ENCODE measurements at regions not wholly inside any gene's neighbourhood (a gene's known extent, or its start where the extent isn't known, plus 50 kb on each side); places are given as distances from the start of the nearest gene placed in this dataset.

GRCh38 chr7:55649238-55649637 lies 76.9 kb upstream of the VOPP1 start:
- FAIRE-seq (no peak), DNase-seq (ENCODE audit: low read depth) (no peak)
- no peak overlapping the region for H3K4me2 ChIP-seq (ENCODE audit: low read length)
- Mint-ChIP-seq H3K27ac (ENCODE audit: unreplicated experiment) (no peak overlapping the region), H3K4me1 (ENCODE audit: low read depth, unreplicated experiment) (no peaks in the 10 kb centered on the region), H3K4me3 (ENCODE audit: unreplicated experiment) (no peak overlapping the region), H3K9me3 (ENCODE audit: unreplicated experiment) (peaks cover 3% of the 10 kb centered on the region), H3K27me3 (ENCODE audit: low read depth, unreplicated experiment) (peaks cover 11% of the 10 kb centered on the region), H3K36me3 (ENCODE audit: low read depth, unreplicated experiment) (no peaks in the 10 kb centered on the region)
- H3K36me3 ChIP-seq (ENCODE audit: insufficient read depth, low read length): no peaks in the 10 kb centered on the region
- peaks cover 3% of the 10 kb centered on the region for H3K9me3 ChIP-seq (ENCODE audit: insufficient read depth, low read depth, low read length)
- H3K27me3 ChIP-seq (ENCODE audit: insufficient read depth, low read length): no peaks in the 10 kb centered on the region
- H3K79me2 ChIP-seq (ENCODE audit: insufficient read depth, low read length): no peaks in the 10 kb centered on the region
- no peak overlapping the region for H3K27ac ChIP-seq (ENCODE audit: low read depth, low read length)
- H3K9ac ChIP-seq (ENCODE audit: low read length): no peak overlapping the region
- no peaks in the 10 kb centered on the region for H3K4me1 ChIP-seq (ENCODE audit: insufficient read depth, low read length)
- H3K4me3 ChIP-seq (ENCODE audit: insufficient read depth, low read depth, low read length): no peak overlapping the region
- no peak for TF ChIP-seq EZH2 (IDR thresholded peaks at IDR 0.05; ENCODE audit: insufficient read depth, low read length)
- TF ChIP-seq, protein P1, sequence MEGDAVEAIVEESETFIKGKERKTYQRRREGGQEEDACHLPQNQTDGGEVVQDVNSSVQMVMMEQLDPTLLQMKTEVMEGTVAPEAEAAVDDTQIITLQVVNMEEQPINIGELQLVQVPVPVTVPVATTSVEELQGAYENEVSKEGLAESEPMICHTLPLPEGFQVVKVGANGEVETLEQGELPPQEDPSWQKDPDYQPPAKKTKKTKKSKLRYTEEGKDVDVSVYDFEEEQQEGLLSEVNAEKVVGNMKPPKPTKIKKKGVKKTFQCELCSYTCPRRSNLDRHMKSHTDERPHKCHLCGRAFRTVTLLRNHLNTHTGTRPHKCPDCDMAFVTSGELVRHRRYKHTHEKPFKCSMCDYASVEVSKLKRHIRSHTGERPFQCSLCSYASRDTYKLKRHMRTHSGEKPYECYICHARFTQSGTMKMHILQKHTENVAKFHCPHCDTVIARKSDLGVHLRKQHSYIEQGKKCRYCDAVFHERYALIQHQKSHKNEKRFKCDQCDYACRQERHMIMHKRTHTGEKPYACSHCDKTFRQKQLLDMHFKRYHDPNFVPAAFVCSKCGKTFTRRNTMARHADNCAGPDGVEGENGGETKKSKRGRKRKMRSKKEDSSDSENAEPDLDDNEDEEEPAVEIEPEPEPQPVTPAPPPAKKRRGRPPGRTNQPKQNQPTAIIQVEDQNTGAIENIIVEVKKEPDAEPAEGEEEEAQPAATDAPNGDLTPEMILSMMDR (IDR thresholded peaks at IDR 0.05; ENCODE audit: insufficient read depth, low read depth, low read length): no peak
- H4K20me1 ChIP-seq (ENCODE audit: insufficient read depth, low read length): no peaks in the 10 kb centered on the region
- no peak overlapping the region for H2AFZ ChIP-seq (ENCODE audit: low read depth, low read length)

GRCh38 chr7:55644567-55644966 lies 72.3 kb upstream of the VOPP1 start:
- H3K27ac ChIP-seq (ENCODE audit: low read depth, low read length): no peak overlapping the region
- TF ChIP-seq EZH2 (IDR thresholded peaks at IDR 0.05; ENCODE audit: insufficient read depth, low read length): no peak
- TF ChIP-seq, protein P1 (IDR thresholded peaks at IDR 0.05; ENCODE audit: insufficient read depth, low read depth, low read length): no peak
- FAIRE-seq (no peak), DNase-seq (ENCODE audit: low read depth) (no peak)
- no peaks in the 10 kb centered on the region for H3K36me3 ChIP-seq (ENCODE audit: insufficient read depth, low read length)
- Mint-ChIP-seq H3K27ac (ENCODE audit: unreplicated experiment) (no peak overlapping the region), H3K4me1 (ENCODE audit: low read depth, unreplicated experiment) (no peaks in the 10 kb centered on the region), H3K27me3 (ENCODE audit: low read depth, unreplicated experiment) (peaks cover 7% of the 10 kb centered on the region), H3K9me3 (ENCODE audit: unreplicated experiment) (peaks cover 2% of the 10 kb centered on the region), H3K4me3 (ENCODE audit: unreplicated experiment) (no peak overlapping the region), H3K36me3 (ENCODE audit: low read depth, unreplicated experiment) (no peaks in the 10 kb centered on the region)
- no peaks in the 10 kb centered on the region for H3K79me2 ChIP-seq (ENCODE audit: insufficient read depth, low read length)
- H3K4me1 ChIP-seq (ENCODE audit: insufficient read depth, low read length): no peaks in the 10 kb centered on the region
- no peaks in the 10 kb centered on the region for H4K20me1 ChIP-seq (ENCODE audit: insufficient read depth, low read length)
- no peak overlapping the region for H3K9ac ChIP-seq (ENCODE audit: low read length)
- no peak overlapping the region for H3K4me3 ChIP-seq (ENCODE audit: insufficient read depth, low read depth, low read length)
- no peak overlapping the region for H3K4me2 ChIP-seq (ENCODE audit: low read length)
- H3K9me3 ChIP-seq (ENCODE audit: insufficient read depth, low read depth, low read length): no peaks in the 10 kb centered on the region
- H2AFZ ChIP-seq (ENCODE audit: low read depth, low read length): no peak overlapping the region
- H3K27me3 ChIP-seq (ENCODE audit: insufficient read depth, low read length): no peaks in the 10 kb centered on the region

GRCh38 chr7:55642266-55642665 lies 70.0 kb upstream of the VOPP1 start:
- no peak overlapping the region for H3K27ac Mint-ChIP-seq (ENCODE audit: unreplicated experiment)
- Histone ChIP-seq H3K9me3 (ENCODE audit: insufficient read depth, low read depth, low read length) (no peaks in the 10 kb centered on the region), H3K27ac (ENCODE audit: low read depth, low read length) (no peak overlapping the region), H2AFZ (ENCODE audit: low read depth, low read length) (no peak overlapping the region), H3K4me1 (ENCODE audit: insufficient read depth, low read length) (no peaks in the 10 kb centered on the region), H3K79me2 (ENCODE audit: insufficient read depth, low read length) (no peaks in the 10 kb centered on the region), H3K4me2 (ENCODE audit: low read length) (no peak overlapping the region), H3K4me3 (ENCODE audit: insufficient read depth, low read depth, low read length) (no peak overlapping the region), H4K20me1 (ENCODE audit: insufficient read depth, low read length) (no peaks in the 10 kb centered on the region), H3K9ac (ENCODE audit: low read length) (no peak overlapping the region), H3K36me3 (ENCODE audit: insufficient read depth, low read length) (no peaks in the 10 kb centered on the region), H3K27me3 (ENCODE audit: insufficient read depth, low read length) (no peaks in the 10 kb centered on the region)
- TF ChIP-seq EZH2 (IDR thresholded peaks at IDR 0.05; ENCODE audit: insufficient read depth, low read length): no peak
- TF ChIP-seq, protein P1 (IDR thresholded peaks at IDR 0.05; ENCODE audit: insufficient read depth, low read depth, low read length): no peak
- H3K9me3 Mint-ChIP-seq (ENCODE audit: unreplicated experiment): peaks cover 7% of the 10 kb centered on the region
- no peaks in the 10 kb centered on the region for H3K4me1 Mint-ChIP-seq (ENCODE audit: low read depth, unreplicated experiment)
- no peaks in the 10 kb centered on the region for H3K36me3 Mint-ChIP-seq (ENCODE audit: low read depth, unreplicated experiment)
- no peak for FAIRE-seq
- H3K4me3 Mint-ChIP-seq (ENCODE audit: unreplicated experiment): no peak overlapping the region
- no peak for DNase-seq (ENCODE audit: low read depth)
- peaks cover 7% of the 10 kb centered on the region for H3K27me3 Mint-ChIP-seq (ENCODE audit: low read depth, unreplicated experiment)
